Astrocyte (in vitro differentiated cells and primary cell): ENCODE measurements at regions not wholly inside any gene's neighbourhood (a gene's known extent, or its start where the extent isn't known, plus 50 kb on each side); places are given as distances from the start of the nearest gene placed in this dataset.
"Not testable (repeated sequence)": the region's sequence is repeated elsewhere in the genome, so short reads cannot be mapped to it uniquely, and the experiment has no call there.

ENCODE experiments used
- DNase-seq: peaks from one replicate; pipeline ENCODE4 v3.0.0-alpha.2; 2010; ENCODE audit warnings: low read depth
- FAIRE-seq: peaks from 2 replicates; lab custom pipeline; 2011; peaks lifted over from hg19 to GRCh38; lab: Jason Lieb, UNC
- H2AFZ ChIP-seq: 2 replicates; pipeline ENCODE4 v1.6.0; 2012; ENCODE audit warnings: low read depth, low read length, inconsistent platforms
- H3K27ac ChIP-seq: 2 replicates; pipeline ENCODE4 v1.5.1; 2011; ENCODE audit warnings: low read depth, low read length, inconsistent platforms
- H3K27me3 ChIP-seq: 2 replicates; pipeline ENCODE4 v1.6.0; 2011; ENCODE audit warnings: low read length, inconsistent platforms; ENCODE audit not compliant: insufficient read depth
- H3K36me3 ChIP-seq: 2 replicates; pipeline ENCODE4 v1.5.1; 2011; ENCODE audit warnings: low read length, inconsistent platforms; ENCODE audit not compliant: insufficient read depth
- H3K4me1 ChIP-seq: 2 replicates; pipeline ENCODE4 v1.5.1; 2011; ENCODE audit warnings: low read length, inconsistent platforms; ENCODE audit not compliant: insufficient read depth
- H3K4me2 ChIP-seq: 2 replicates; pipeline ENCODE4 v1.6.0; 2012; ENCODE audit warnings: low read length, inconsistent platforms
- H3K4me3 ChIP-seq: 2 replicates; pipeline ENCODE4 v1.5.1; 2011; ENCODE audit warnings: low read depth, mild to moderate bottlenecking, low read length, inconsistent platforms; ENCODE audit not compliant: insufficient read depth
- H3K79me2 ChIP-seq: 2 replicates; pipeline ENCODE4 v1.6.0; 2012; ENCODE audit warnings: mild to moderate bottlenecking, low read length, inconsistent platforms; ENCODE audit not compliant: insufficient read depth
- H3K9ac ChIP-seq: 2 replicates; pipeline ENCODE4 v1.6.0; 2012; ENCODE audit warnings: mild to moderate bottlenecking, low read length, inconsistent platforms
- H3K9me3 ChIP-seq: 2 replicates; pipeline ENCODE4 v1.5.1; 2012; ENCODE audit warnings: low read depth, mild to moderate bottlenecking, low read length, inconsistent platforms; ENCODE audit not compliant: insufficient read depth
- H4K20me1 ChIP-seq: 2 replicates; pipeline ENCODE4 v1.6.0; 2012; ENCODE audit warnings: low read length, inconsistent platforms; ENCODE audit not compliant: insufficient read depth
- H3K27ac Mint-ChIP-seq: one replicate; pipeline ENCODE4 v1.8.0; 2021; ENCODE audit warnings: mild to moderate bottlenecking, mixed read lengths; ENCODE audit not compliant: unreplicated experiment
- H3K27me3 Mint-ChIP-seq: one replicate; pipeline ENCODE4 v1.8.0; 2021; ENCODE audit warnings: low read depth, mixed read lengths; ENCODE audit not compliant: unreplicated experiment
- H3K36me3 Mint-ChIP-seq: one replicate; pipeline ENCODE4 v1.8.0; 2021; ENCODE audit warnings: low read depth, mixed read lengths; ENCODE audit not compliant: unreplicated experiment
- H3K4me1 Mint-ChIP-seq: one replicate; pipeline ENCODE4 v1.8.0; 2021; ENCODE audit warnings: low read depth, mixed read lengths; ENCODE audit not compliant: unreplicated experiment
- H3K4me3 Mint-ChIP-seq: one replicate; pipeline ENCODE4 v1.8.0; 2021; ENCODE audit warnings: mild to moderate bottlenecking, moderate library complexity, mixed read lengths; ENCODE audit not compliant: unreplicated experiment
- H3K9me3 Mint-ChIP-seq: one replicate; pipeline ENCODE4 v1.8.0; 2021; ENCODE audit warnings: mild to moderate bottlenecking, mixed read lengths; ENCODE audit not compliant: unreplicated experiment
- CTCF ChIP-seq: IDR thresholded peaks from 2 replicates; pipeline ENCODE4 v1.5.1; 2011; ENCODE audit warnings: low read depth, mild to moderate bottlenecking, inconsistent platforms, low read length, moderate library complexity; ENCODE audit not compliant: insufficient read depth
- EZH2 ChIP-seq: IDR thresholded peaks from 2 replicates; pipeline ENCODE4 v1.6.1; 2012; ENCODE audit warnings: mild to moderate bottlenecking, low read length, inconsistent platforms; ENCODE audit not compliant: insufficient read depth

GRCh38 chr11:129569007-129569406, 193.4 kb downstream of the BARX2 start:
- Histone ChIP-seq H3K79me2 (no peaks in the 10 kb centered on the region), H3K4me2 (no peak overlapping the region), H3K36me3 (no peaks in the 10 kb centered on the region), H3K27me3 (no peaks in the 10 kb centered on the region), H4K20me1 (no peaks in the 10 kb centered on the region), H3K4me3 (no peak overlapping the region), H3K4me1 (no peaks in the 10 kb centered on the region), H3K27ac (no peak overlapping the region), H2AFZ (no peak overlapping the region), H3K9ac (no peak overlapping the region), H3K9me3 (no peaks in the 10 kb centered on the region)
- Mint-ChIP-seq H3K9me3 (peaks cover 14% of the 10 kb centered on the region), H3K27me3 (peaks cover 2% of the 10 kb centered on the region), H3K27ac (no peak overlapping the region), H3K4me1 (no peaks in the 10 kb centered on the region), H3K36me3 (no peaks in the 10 kb centered on the region), H3K4me3 (no peak overlapping the region)
- FAIRE-seq, result no peak
- no peak for DNase-seq
- TF ChIP-seq CTCF, result no peak
- no peak for TF ChIP-seq EZH2

GRCh38 chr11:129572667-129573066, 197.0 kb downstream of the BARX2 start:
- not testable (repeated sequence) for H3K36me3 ChIP-seq, H3K9ac ChIP-seq, H3K9me3 ChIP-seq, H2AFZ ChIP-seq, H3K27ac Mint-ChIP-seq, H4K20me1 ChIP-seq, H3K4me3 Mint-ChIP-seq, H3K4me1 ChIP-seq, DNase-seq, H3K4me2 ChIP-seq, H3K4me3 ChIP-seq, FAIRE-seq, H3K27me3 ChIP-seq, H3K36me3 Mint-ChIP-seq, H3K79me2 ChIP-seq, H3K4me1 Mint-ChIP-seq, H3K27ac ChIP-seq
- H3K27me3 Mint-ChIP-seq, result peaks cover 13% of the 10 kb centered on the region
- H3K9me3 Mint-ChIP-seq, result peaks cover 16% of the 10 kb centered on the region

- peaks cover 13% of the 10 kb centered on the region for H3K27me3 Mint-ChIP-seq
- DNase-seq (no peak), FAIRE-seq (no peak)
- Histone ChIP-seq H3K27me3 (no peaks in the 10 kb centered on the region), H3K4me1 (no peaks in the 10 kb centered on the region), H3K36me3 (no peaks in the 10 kb centered on the region), H3K27ac (no peak overlapping the region), H3K4me3 (no peak overlapping the region), H3K9me3 (no peaks in the 10 kb centered on the region), H3K79me2 (no peaks in the 10 kb centered on the region), H2AFZ (no peak overlapping the region), H3K9ac (no peak overlapping the region), H4K20me1 (no peaks in the 10 kb centered on the region), H3K4me2 (no peak overlapping the region)
- H3K9me3 Mint-ChIP-seq, result peaks cover 16% of the 10 kb centered on the region
- H3K4me1 Mint-ChIP-seq, result no peaks in the 10 kb centered on the region
- no peaks in the 10 kb centered on the region for H3K36me3 Mint-ChIP-seq
- TF ChIP-seq CTCF, result no peak
- no peak for TF ChIP-seq EZH2
- no peak overlapping the region for H3K27ac Mint-ChIP-seq
- no peak overlapping the region for H3K4me3 Mint-ChIP-seq
Observed at GRCh38 chr11:129573161-129573560, 197.5 kb downstream of the BARX2 start.
